ENCODE measurements at regions not wholly inside any gene's neighbourhood (a gene's known extent, or its start where the extent isn't known, plus 50 kb on each side); places are given as distances from the start of the nearest gene placed in this dataset.
A peak's percentile ranks its signal among the peaks of the same experiment; 100 is the strongest.
"Not testable (repeated sequence)": the region's sequence is repeated elsewhere in the genome, so short reads cannot be mapped to it uniquely, and the experiment has no call there.

- no peak for DNase-seq
Observed at GRCh38 chr2:238502088-238502810, 75.5 kb downstream of the ASB1 start.

GRCh38 chr2:238502956-238503791 is 76.4 kb downstream of the ASB1 start:
- DNase-seq, result no peak

GRCh38 chr2:238504181-238504931 is 77.6 kb downstream of the ASB1 start:
- DNase-seq, result peak; percentile 63

GRCh38 chr2:238505119-238505891 is 78.6 kb downstream of the ASB1 start:
- no peak for DNase-seq

- DNase-seq, result no peak
Observed at GRCh38 chr2:238505892-238506280, 79.2 kb downstream of the ASB1 start.

GRCh38 chr2:238506371-238507068 is 79.8 kb downstream of the ASB1 start:
- DNase-seq, result no peak

- DNase-seq, result no peak
Observed at GRCh38 chr2:238507836-238508235, 81.1 kb downstream of the ASB1 start.

- no peak for DNase-seq
Observed at GRCh38 chr2:238509151-238509835, 82.6 kb downstream of the ASB1 start.

- no peak for DNase-seq
Observed at GRCh38 chr2:238509903-238510302, 83.2 kb downstream of the ASB1 start.

GRCh38 chr2:238510911-238511613 is 84.3 kb downstream of the ASB1 start:
- DNase-seq, result no peak

GRCh38 chr2:238511614-238511950 is 84.9 kb downstream of the ASB1 start:
- DNase-seq, result no peak

- no peak for DNase-seq
Observed at GRCh38 chr2:238512247-238512867, 85.6 kb downstream of the ASB1 start.

GRCh38 chr2:238513346-238513745 is 86.6 kb downstream of the ASB1 start:
- no peak for DNase-seq

- not testable (repeated sequence) for DNase-seq
Observed at GRCh38 chr2:238514024-238514423, 87.3 kb downstream of the ASB1 start.

GRCh38 chr2:238515377-238515776 is 88.7 kb downstream of the ASB1 start:
- no peak for DNase-seq

GRCh38 chr2:238517209-238517608 is 90.5 kb downstream of the ASB1 start:
- DNase-seq, result no peak

GRCh38 chr2:238518172-238518820 is 91.6 kb downstream of the ASB1 start:
- no peak for DNase-seq

GRCh38 chr2:238518821-238519186 is 92.1 kb downstream of the ASB1 start:
- DNase-seq, result no peak

- DNase-seq, result no peak
Observed at GRCh38 chr2:238520359-238520886, 93.7 kb downstream of the ASB1 start.

- no peak for DNase-seq
Observed at GRCh38 chr2:238521002-238521401, 94.3 kb downstream of the ASB1 start.
